ENCODE measurements at regions not wholly inside any gene's neighbourhood (a gene's known extent, or its start where the extent isn't known, plus 50 kb on each side); places are given as distances from the start of the nearest gene placed in this dataset.
"Not testable (repeated sequence)": the region's sequence is repeated elsewhere in the genome, so short reads cannot be mapped to it uniquely, and the experiment has no call there.

GRCh38 chr13:85186356-85187045 lies 612.7 kb downstream of the SLITRK6 start:
- no peak for DNase-seq

- DNase-seq, result no peak
These were observed 624.9 kb downstream of the SLITRK6 start for GRCh38 chr13:85174291-85174690.

GRCh38 chr13:85170372-85170771 lies 628.8 kb downstream of the SLITRK6 start:
- no peak for DNase-seq

GRCh38 chr13:85166891-85167290 lies 632.3 kb downstream of the SLITRK6 start:
- DNase-seq, result no peak

- no peak for DNase-seq
These were observed 636.2 kb downstream of the SLITRK6 start for GRCh38 chr13:85163063-85163462.

GRCh38 chr13:85148009-85148408 lies 651.2 kb downstream of the SLITRK6 start:
- DNase-seq, result no peak

- no peak for DNase-seq
These were observed 656.8 kb downstream of the SLITRK6 start for GRCh38 chr13:85142351-85142927.

- no peak for DNase-seq
These were observed 657.8 kb downstream of the SLITRK6 start for GRCh38 chr13:85141401-85141800.

GRCh38 chr13:85140192-85140591 lies 659.0 kb downstream of the SLITRK6 start:
- no peak for DNase-seq

- DNase-seq, result no peak
These were observed 661.7 kb downstream of the SLITRK6 start for GRCh38 chr13:85137516-85137915.

- no peak for DNase-seq
These were observed 666.2 kb downstream of the SLITRK6 start for GRCh38 chr13:85132986-85133385.

GRCh38 chr13:85123501-85123900 lies 675.7 kb downstream of the SLITRK6 start:
- DNase-seq, result not testable (repeated sequence)

GRCh38 chr13:85108356-85108755 lies 690.9 kb downstream of the SLITRK6 start:
- no peak for DNase-seq

- DNase-seq, result no peak
These were observed 700.0 kb downstream of the SLITRK6 start for GRCh38 chr13:85099245-85099644.

GRCh38 chr13:85095418-85096272 lies 703.6 kb downstream of the SLITRK6 start:
- DNase-seq, result no peak

GRCh38 chr13:85093808-85094207 lies 705.4 kb downstream of the SLITRK6 start:
- no peak for DNase-seq

GRCh38 chr13:85091631-85092234 lies 707.5 kb downstream of the SLITRK6 start:
- no peak for DNase-seq

- no peak for DNase-seq
These were observed 710.0 kb downstream of the SLITRK6 start for GRCh38 chr13:85089186-85089585.

- DNase-seq, result no peak
These were observed 718.5 kb downstream of the SLITRK6 start for GRCh38 chr13:85080691-85081090.

GRCh38 chr13:85076343-85076742 lies 722.9 kb downstream of the SLITRK6 start:
- no peak for DNase-seq

GRCh38 chr13:85074543-85075313 lies 724.5 kb downstream of the SLITRK6 start:
- no peak for DNase-seq

GRCh38 chr13:85068231-85068630 lies 731.0 kb downstream of the SLITRK6 start:
- no peak for DNase-seq

GRCh38 chr13:85040215-85040614 lies 759.0 kb downstream of the SLITRK6 start:
- no peak for DNase-seq
